PC-9 (cell line): ENCODE measurements at regions not wholly inside any gene's neighbourhood (a gene's known extent, or its start where the extent isn't known, plus 50 kb on each side); places are given as distances from the start of the nearest gene placed in this dataset.

Source experiments
- CTCF ChIP-seq: fragments of 200-600 bp; sonication (generic); conservative IDR thresholded peaks from 2 replicates; pipeline ENCODE4 v1.6.1; 2017; ENCODE audit warnings: mixed run types, antibody characterized with exemption, mild to moderate bottlenecking, moderate library complexity
- EZH2 ChIP-seq: fragments of 200-600 bp; sonication (generic); IDR thresholded peaks from 2 replicates; pipeline ENCODE4 v1.8.0; 2017; ENCODE audit warnings: antibody characterized with exemption, low read depth

- TF ChIP-seq CTCF (no peak), EZH2 (no peak)
Measured at GRCh38 chr10:131011936-131012640, 299.4 kb downstream of the TCERG1L start.
